Esophagus muscularis mucosa (tissue), 4 donors: ENCODE measurements at regions not wholly inside any gene's neighbourhood (a gene's known extent, or its start where the extent isn't known, plus 50 kb on each side); places are given as distances from the start of the nearest gene placed in this dataset.

ENCODE experiments used
- DNase-seq: peaks from one replicate; pipeline ENCODE4 v3.0.0-alpha.2; 2017; ENCODE audit errors: extremely low spot score
- H3K27ac ChIP-seq, 4 donors: fragments of 200-600 bp; sonication (generic); replicated peaks in 1 of 4; 1 replicate in 3 of 4; 2 replicates in 1 of 4; pipeline ENCODE4 v1.5.1; 2016 to 2019; ENCODE audit warnings: mild to moderate bottlenecking in 1 of 4
- H3K27me3 ChIP-seq, 4 donors: fragments of 200-600 bp; sonication (generic); one replicate each; pipeline versions ENCODE4 v1.5.1 to v1.6.0; 2016 to 2019
- H3K36me3 ChIP-seq, 4 donors: fragments of 200-600 bp; sonication (generic); one replicate each; pipeline ENCODE4 v1.5.1; 2016 to 2019
- H3K4me1 ChIP-seq, 4 donors: fragments of 200-600 bp; sonication (generic); one replicate each; pipeline ENCODE4 v1.5.1; 2016 to 2019
- H3K4me3 ChIP-seq, 4 donors: fragments of 200-600 bp; sonication (generic); 1 replicate in 2 of 4; 2 replicates in 2 of 4; pipeline ENCODE4 v1.5.1; 2016 to 2019; ENCODE audit warnings: mild to moderate bottlenecking in 4 of 4, moderate library complexity in 1 of 4
- H3K9me3 ChIP-seq, 4 donors: fragments of 200-600 bp; sonication (generic); 1 replicate in 3 of 4; 2 replicates in 1 of 4; pipeline ENCODE4 v1.5.1; 2016 to 2019
- EP300 ChIP-seq: sonication (generic); formaldehyde crosslinking; IDR thresholded peaks from one replicate; pipeline ENCODE4 v1.6.1; 2017; ENCODE audit warnings: antibody characterized with exemption
- POLR2A ChIP-seq: fragments of 450-650 bp; IDR thresholded peaks from one replicate; pipeline ENCODE4 v1.6.1; 2017; ENCODE audit warnings: antibody characterized with exemption, moderate library complexity, mild to moderate bottlenecking, low read depth
- POLR2AphosphoS5 ChIP-seq, 2 donors: sonication (generic); formaldehyde crosslinking; IDR thresholded peaks; one replicate each; pipeline ENCODE4 v1.6.1; 2017; ENCODE audit warnings: antibody characterized with exemption in 2 of 2
- WGBS: methylation state at CpG from one replicate; pipeline ENCODE4 v1.1.5; 2018; 5-methylcytosine and 5-hydroxymethylcytosine counted together
- intact Hi-C: fragments of 100-400 bp; cut with DNase I; formaldehyde crosslinking; loops from one replicate; pipeline ENCODE4 v1.15.1; 2023
- small RNA-seq, 3 donors: library from RNA; depleted of rRNA; stranded (forward); fragments of <200 nt; gene quantifications; one replicate each; pipeline ENCODE3, GENCODE V24; 2016
- TF ChIP-seq, protein P1 (sequence below), 3 experiments: fragments of 200-600 bp in 2 of 3; fragments of 450-650 bp in 1 of 3; sonication (generic) in 2 of 3; IDR thresholded peaks; one replicate each; pipeline ENCODE4 v1.5.1; 2017 to 2019; ENCODE audit warnings: antibody characterized with exemption in 3 of 3, mild to moderate bottlenecking in 2 of 3, moderate library complexity in 1 of 3

DNA sequence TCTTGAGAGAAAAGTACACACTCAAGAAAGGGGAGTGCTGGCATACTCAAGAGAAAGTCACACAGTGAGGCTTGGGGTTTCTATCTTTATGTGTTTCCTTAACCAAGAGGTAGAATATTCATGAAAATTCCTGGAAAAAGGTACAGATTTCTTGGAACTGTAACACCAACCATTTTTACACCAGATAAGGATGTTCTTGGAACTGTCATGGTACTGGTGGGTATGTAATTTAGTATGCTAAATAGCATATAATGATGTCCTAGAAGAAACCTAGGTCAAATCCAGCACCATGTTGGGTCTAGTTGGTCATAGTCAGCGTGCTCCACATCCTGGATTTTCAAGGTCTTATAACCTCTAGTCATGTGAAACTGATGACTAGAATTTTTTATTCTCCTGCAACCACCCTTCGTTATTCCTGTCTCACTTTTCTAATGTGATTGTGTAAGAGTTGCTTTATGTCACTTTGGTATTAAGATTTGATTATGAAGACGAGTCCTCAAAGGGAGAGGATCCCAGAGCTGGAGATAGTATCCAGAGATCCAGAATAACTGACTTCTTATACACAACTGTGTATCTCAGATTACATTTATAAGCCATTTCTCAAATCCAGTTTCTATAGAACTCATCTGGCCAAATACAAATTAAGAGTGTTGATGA, 510.1 kb downstream of the TMTC2 start:
- WGBS, result 86% methylated on average over 3 of the region's 3 CpGs
- Histone ChIP-seq H3K27me3 (no peaks in the 10 kb centered on the region), H3K4me1 (no peaks in the 10 kb centered on the region), H3K27ac (no peak overlapping the region), H3K4me3 (no peak overlapping the region), H3K36me3 (no peaks in the 10 kb centered on the region), H3K9me3 (no peaks in the 10 kb centered on the region)
- intact Hi-C loops, result no loop called here
- DNase-seq, result no peak
- no peak for TF ChIP-seq POLR2A
- TF ChIP-seq, protein P1, sequence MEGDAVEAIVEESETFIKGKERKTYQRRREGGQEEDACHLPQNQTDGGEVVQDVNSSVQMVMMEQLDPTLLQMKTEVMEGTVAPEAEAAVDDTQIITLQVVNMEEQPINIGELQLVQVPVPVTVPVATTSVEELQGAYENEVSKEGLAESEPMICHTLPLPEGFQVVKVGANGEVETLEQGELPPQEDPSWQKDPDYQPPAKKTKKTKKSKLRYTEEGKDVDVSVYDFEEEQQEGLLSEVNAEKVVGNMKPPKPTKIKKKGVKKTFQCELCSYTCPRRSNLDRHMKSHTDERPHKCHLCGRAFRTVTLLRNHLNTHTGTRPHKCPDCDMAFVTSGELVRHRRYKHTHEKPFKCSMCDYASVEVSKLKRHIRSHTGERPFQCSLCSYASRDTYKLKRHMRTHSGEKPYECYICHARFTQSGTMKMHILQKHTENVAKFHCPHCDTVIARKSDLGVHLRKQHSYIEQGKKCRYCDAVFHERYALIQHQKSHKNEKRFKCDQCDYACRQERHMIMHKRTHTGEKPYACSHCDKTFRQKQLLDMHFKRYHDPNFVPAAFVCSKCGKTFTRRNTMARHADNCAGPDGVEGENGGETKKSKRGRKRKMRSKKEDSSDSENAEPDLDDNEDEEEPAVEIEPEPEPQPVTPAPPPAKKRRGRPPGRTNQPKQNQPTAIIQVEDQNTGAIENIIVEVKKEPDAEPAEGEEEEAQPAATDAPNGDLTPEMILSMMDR (IDR thresholded peaks at IDR 0.05), result no peak

DNA sequence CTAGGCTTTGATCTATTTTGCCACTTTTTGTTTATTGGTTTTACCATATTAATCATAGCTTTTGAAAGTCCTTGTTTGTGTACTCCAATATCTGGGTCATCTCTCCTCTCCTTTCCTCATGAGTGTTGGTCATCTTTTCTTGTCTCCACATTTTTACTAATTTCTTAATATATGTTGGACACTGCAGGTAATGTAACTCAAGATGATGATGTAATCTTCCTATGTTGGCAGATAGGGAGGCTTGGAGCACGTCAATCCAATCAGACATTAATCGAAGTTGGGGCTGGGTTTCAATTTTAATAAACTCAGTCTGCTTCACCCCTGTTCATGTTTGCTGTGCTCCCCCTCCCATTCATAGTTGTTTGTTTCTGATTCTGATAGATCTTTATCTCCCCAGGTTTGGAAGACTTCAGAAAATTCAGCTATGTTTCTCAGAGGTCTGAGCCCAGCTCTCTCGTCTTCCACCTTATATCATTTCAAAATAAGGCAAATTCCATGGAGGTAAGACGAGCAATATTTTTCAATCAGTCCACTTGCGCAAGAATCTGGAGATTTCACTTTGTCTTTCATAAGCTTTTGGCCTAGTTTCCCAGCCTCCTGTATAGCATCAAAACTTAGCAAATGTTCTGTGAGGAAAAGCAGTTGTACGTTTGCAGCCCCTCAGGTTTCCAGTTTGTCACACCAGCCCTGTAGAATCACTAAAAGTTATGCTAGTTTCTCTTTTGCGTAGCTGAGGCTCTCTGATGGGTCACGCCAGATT, 504.1 kb downstream of the TMTC2 start:
- intact Hi-C loops, result no loop called here
- Histone ChIP-seq H3K36me3 (no peaks in the 10 kb centered on the region), H3K27ac (no peak overlapping the region), H3K4me3 (no peak overlapping the region), H3K27me3 (no peaks in the 10 kb centered on the region), H3K9me3 (no peaks in the 10 kb centered on the region), H3K4me1 (no peaks in the 10 kb centered on the region)
- DNase-seq, result no peak
- TF ChIP-seq POLR2AphosphoS5 (IDR thresholded peaks at IDR 0.05), result no peak
- TF ChIP-seq, protein P1 (IDR thresholded peaks at IDR 0.05), result no peak
- TF ChIP-seq EP300, result no peak
- no peak for TF ChIP-seq POLR2A
- 81% methylated on average over 8 of the region's 8 CpGs for WGBS

DNA sequence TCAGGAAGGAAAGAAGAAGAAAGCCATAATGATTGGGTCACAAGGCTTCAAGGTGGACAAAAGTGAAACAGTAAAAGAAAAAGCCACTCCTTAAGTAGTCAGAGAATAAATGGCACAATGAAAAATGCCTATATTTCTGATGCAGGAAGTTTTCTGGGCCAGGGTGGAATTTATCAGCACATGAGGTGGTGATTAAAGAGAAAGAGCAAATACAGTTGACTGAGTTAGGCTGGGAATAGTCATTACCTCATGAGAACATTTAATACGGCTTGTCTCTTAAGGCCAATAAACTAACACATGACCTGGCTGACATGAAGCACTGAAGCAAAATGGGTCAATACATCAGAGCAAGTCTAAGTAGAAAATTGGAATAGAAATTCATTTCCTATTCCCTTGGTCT, 499.7 kb downstream of the TMTC2 start:
- WGBS, result 63% methylated on average over 1 of the region's 1 CpG
- intact Hi-C loops, result no loop called here

DNA sequence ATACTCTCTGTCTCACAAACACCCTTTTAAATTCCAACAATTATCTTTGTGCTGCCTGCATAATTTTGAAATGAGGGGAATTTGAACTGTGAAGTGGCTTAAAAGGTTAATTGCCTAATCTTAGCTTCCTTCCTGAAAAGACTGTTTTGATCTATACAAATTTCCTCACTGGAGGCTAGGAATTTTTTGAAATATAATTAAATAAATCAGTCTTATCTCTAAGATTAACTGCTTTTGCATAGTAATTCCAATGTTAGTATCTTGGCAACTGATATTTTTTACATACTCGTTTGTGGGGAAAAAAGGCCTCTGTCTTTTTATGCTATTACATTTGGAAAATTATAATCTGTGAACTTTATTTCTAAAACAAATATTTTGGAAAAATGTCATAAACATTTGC, 498.5 kb downstream of the TMTC2 start:
- no peaks in the 10 kb centered on the region for H3K9me3 ChIP-seq
- TF ChIP-seq EP300, result no peak
- TF ChIP-seq, protein P1 (IDR thresholded peaks at IDR 0.05), result no peak
- TF ChIP-seq POLR2AphosphoS5 (IDR thresholded peaks at IDR 0.05), result no peak
- no peak for TF ChIP-seq POLR2A
- no peaks in the 10 kb centered on the region for H3K36me3 ChIP-seq
- H3K27me3 ChIP-seq, result no peaks in the 10 kb centered on the region
- H3K27ac ChIP-seq, result no peak overlapping the region
- WGBS, result 15% methylated on average over 1 of the region's 1 CpG
- no peak overlapping the region for H3K4me3 ChIP-seq
- intact Hi-C loops, result no loop called here
- no peak for DNase-seq
- peaks cover 0 to 5% (median 0%) of the 10 kb centered on the region in 4 donors for H3K4me1 ChIP-seq

More for the DNA sequence above, 499.7 kb downstream of the TMTC2 start:
- TF ChIP-seq, protein P1 (IDR thresholded peaks at IDR 0.05), result no peak
- TF ChIP-seq POLR2A (no peak), POLR2AphosphoS5 (IDR thresholded peaks at IDR 0.05) (no peak), EP300 (no peak)
- Histone ChIP-seq H3K9me3 (no peaks in the 10 kb centered on the region), H3K4me1 (peaks cover 0 to 5% (median 0%) of the 10 kb centered on the region in 4 donors), H3K27me3 (no peaks in the 10 kb centered on the region), H3K27ac (no peak overlapping the region), H3K4me3 (no peak overlapping the region), H3K36me3 (no peaks in the 10 kb centered on the region)
- no peak for DNase-seq

Small RNA genes lying in the stretch of these regions (small RNA-seq; reads per million reads assigned to genes)
- gene RF00334, result 0 reads per million in 3 donors
